ENCODE measurements at regions not wholly inside any gene's neighbourhood (a gene's known extent, or its start where the extent isn't known, plus 50 kb on each side); places are given as distances from the start of the nearest gene placed in this dataset.
"Not testable (repeated sequence)": the region's sequence is repeated elsewhere in the genome, so short reads cannot be mapped to it uniquely, and the experiment has no call there.

GRCh38 chr2:234164493-234165413 is 114.3 kb downstream of the SPP2 start:
- Histone ChIP-seq H3K4me3 (no peak overlapping the region), H3K9me3 (ENCODE audit: low read depth, low read length) (no peaks in the 10 kb centered on the region), H3K36me3 (ENCODE audit: insufficient read depth, low read length) (no peaks in the 10 kb centered on the region), H3K27ac (peak overlapping the region; percentile 80), H3K9ac (ENCODE audit: insufficient read length) (no peak overlapping the region)
- no peak for DNase-seq (ENCODE audit: low read depth, low spot score)
- TF ChIP-seq POLR2AphosphoS5 (IDR thresholded peaks at IDR 0.05; ENCODE audit: borderline replicate concordance, low read depth, low read length) (no peak), EZH2 (IDR thresholded peaks at IDR 0.05) (no peak), FOXP2 (optimal IDR thresholded peaks at IDR 0.05; ENCODE audit: control extremely low read depth, extremely low read length, insufficient read depth) (no peak)

GRCh38 chr2:234163510-234164045 is 113.1 kb downstream of the SPP2 start:
- peak overlapping the region; percentile 56 for H3K4me3 ChIP-seq
- TF ChIP-seq EZH2 (IDR thresholded peaks at IDR 0.05): no peak
- peak; percentile 47; the same call in 1 of the 2 replicates for TF ChIP-seq POLR2AphosphoS5 (IDR thresholded peaks at IDR 0.05; ENCODE audit: borderline replicate concordance, low read depth, low read length)
- H3K9me3 ChIP-seq (ENCODE audit: low read depth, low read length): no peaks in the 10 kb centered on the region
- DNase-seq (ENCODE audit: low read depth, low spot score): no peak
- H3K9ac ChIP-seq (ENCODE audit: insufficient read length): no peak overlapping the region
- H3K27ac ChIP-seq: peak overlapping the region; percentile 80
- H3K36me3 ChIP-seq (ENCODE audit: insufficient read depth, low read length): no peaks in the 10 kb centered on the region

- Histone ChIP-seq H3K4me3 (no peak overlapping the region), H3K9ac (ENCODE audit: insufficient read length) (no peak overlapping the region), H3K36me3 (ENCODE audit: insufficient read depth, low read length) (no peaks in the 10 kb centered on the region), H3K9me3 (ENCODE audit: low read depth, low read length) (no peaks in the 10 kb centered on the region), H3K27ac (peak overlapping the region; percentile 80; the same call in 1 of the 2 replicates)
- no peak for DNase-seq (ENCODE audit: low read depth, low spot score)
- TF ChIP-seq EZH2 (IDR thresholded peaks at IDR 0.05): no peak
- TF ChIP-seq FOXP2 (optimal IDR thresholded peaks at IDR 0.05; ENCODE audit: control extremely low read depth, extremely low read length, insufficient read depth): no peak
- TF ChIP-seq POLR2AphosphoS5 (IDR thresholded peaks at IDR 0.05; ENCODE audit: borderline replicate concordance, low read depth, low read length): no peak
These were observed 112.4 kb downstream of the SPP2 start for GRCh38 chr2:234162861-234163260.

GRCh38 chr2:234161932-234162331 is 111.4 kb downstream of the SPP2 start:
- H3K4me3 ChIP-seq: no peak overlapping the region
- H3K36me3 ChIP-seq (ENCODE audit: insufficient read depth, low read length): no peaks in the 10 kb centered on the region
- no peak overlapping the region for H3K9ac ChIP-seq (ENCODE audit: insufficient read length)
- TF ChIP-seq EZH2 (IDR thresholded peaks at IDR 0.05): no peak
- TF ChIP-seq POLR2AphosphoS5 (IDR thresholded peaks at IDR 0.05; ENCODE audit: borderline replicate concordance, low read depth, low read length): no peak
- no peak for TF ChIP-seq FOXP2 (optimal IDR thresholded peaks at IDR 0.05; ENCODE audit: control extremely low read depth, extremely low read length, insufficient read depth)
- H3K9me3 ChIP-seq (ENCODE audit: low read depth, low read length): no peaks in the 10 kb centered on the region
- H3K27ac ChIP-seq: no peak overlapping the region
- DNase-seq (ENCODE audit: low read depth, low spot score): no peak

- Histone ChIP-seq H3K9ac (ENCODE audit: insufficient read length) (no peak overlapping the region), H3K9me3 (ENCODE audit: low read depth, low read length) (no peaks in the 10 kb centered on the region), H3K36me3 (ENCODE audit: insufficient read depth, low read length) (no peaks in the 10 kb centered on the region), H3K4me3 (no peak overlapping the region), H3K27ac (no peak overlapping the region)
- TF ChIP-seq FOXP2 (optimal IDR thresholded peaks at IDR 0.05; ENCODE audit: control extremely low read depth, extremely low read length, insufficient read depth) (no peak), POLR2AphosphoS5 (IDR thresholded peaks at IDR 0.05; ENCODE audit: borderline replicate concordance, low read depth, low read length) (no peak), EZH2 (IDR thresholded peaks at IDR 0.05) (no peak)
- no peak for DNase-seq (ENCODE audit: low read depth, low spot score)
These were observed 108.3 kb downstream of the SPP2 start for GRCh38 chr2:234158812-234159211.

GRCh38 chr2:234157817-234158588 is 107.5 kb downstream of the SPP2 start:
- no peak overlapping the region for H3K4me3 ChIP-seq
- TF ChIP-seq POLR2AphosphoS5 (IDR thresholded peaks at IDR 0.05; ENCODE audit: borderline replicate concordance, low read depth, low read length) (no peak), FOXP2 (optimal IDR thresholded peaks at IDR 0.05; ENCODE audit: control extremely low read depth, extremely low read length, insufficient read depth) (no peak), EZH2 (IDR thresholded peaks at IDR 0.05) (no peak)
- no peaks in the 10 kb centered on the region for H3K9me3 ChIP-seq (ENCODE audit: low read depth, low read length)
- H3K27ac ChIP-seq: no peak overlapping the region
- H3K36me3 ChIP-seq (ENCODE audit: insufficient read depth, low read length): no peaks in the 10 kb centered on the region
- DNase-seq (ENCODE audit: low read depth, low spot score): no peak
- H3K9ac ChIP-seq (ENCODE audit: insufficient read length): no peak overlapping the region

GRCh38 chr2:234156326-234156725 is 105.8 kb downstream of the SPP2 start:
- no peak for TF ChIP-seq EZH2 (IDR thresholded peaks at IDR 0.05)
- TF ChIP-seq POLR2AphosphoS5 (IDR thresholded peaks at IDR 0.05; ENCODE audit: borderline replicate concordance, low read depth, low read length): no peak
- no peak for TF ChIP-seq FOXP2 (optimal IDR thresholded peaks at IDR 0.05; ENCODE audit: control extremely low read depth, extremely low read length, insufficient read depth)
- Histone ChIP-seq H3K4me3 (no peak overlapping the region), H3K36me3 (ENCODE audit: insufficient read depth, low read length) (no peaks in the 10 kb centered on the region), H3K9me3 (ENCODE audit: low read depth, low read length) (no peaks in the 10 kb centered on the region), H3K9ac (ENCODE audit: insufficient read length) (no peak overlapping the region), H3K27ac (no peak overlapping the region)
- no peak for DNase-seq (ENCODE audit: low read depth, low spot score)

GRCh38 chr2:234152835-234153234 is 102.3 kb downstream of the SPP2 start:
- not testable (repeated sequence) for H3K9me3 ChIP-seq (ENCODE audit: low read depth, low read length); DNase-seq (ENCODE audit: low read depth, low spot score); H3K4me3 ChIP-seq; H3K27ac ChIP-seq; H3K36me3 ChIP-seq (ENCODE audit: insufficient read depth, low read length); H3K9ac ChIP-seq (ENCODE audit: insufficient read length)
